Lung microvascular endothelial cell (primary cell): ENCODE measurements at regions not wholly inside any gene's neighbourhood (a gene's known extent, or its start where the extent isn't known, plus 50 kb on each side); places are given as distances from the start of the nearest gene placed in this dataset.

Experiments
- DNase-seq, 2 donors: peaks; one replicate each; pipeline versions ENCODE4 v3.0.0 to v3.0.0-alpha.2; 2010; ENCODE audit warnings: low read depth in 2 of 2

- DNase-seq, result no peak
Observed at GRCh38 chrY:15501181-15501580, 976.9 kb downstream of the NLGN4Y start.

- DNase-seq, result no peak
Observed at GRCh38 chrY:15510288-15510687, 986.0 kb downstream of the NLGN4Y start.

GRCh38 chrY:15510984-15511650 lies 986.8 kb downstream of the NLGN4Y start:
- DNase-seq, result no peak

- DNase-seq, result no peak
Observed at GRCh38 chrY:15535131-15535530, 1010.8 kb downstream of the NLGN4Y start.

GRCh38 chrY:15535784-15536511 lies 1011.6 kb downstream of the NLGN4Y start:
- DNase-seq, result no peak

GRCh38 chrY:15540516-15540915 lies 1016.2 kb downstream of the NLGN4Y start:
- DNase-seq, result no peak

- no peak for DNase-seq
Observed at GRCh38 chrY:15546177-15546754, 1021.9 kb downstream of the NLGN4Y start.

- DNase-seq, result no peak
Observed at GRCh38 chrY:15552074-15552473, 1027.7 kb downstream of the NLGN4Y start.

GRCh38 chrY:15554991-15555390 lies 1030.7 kb downstream of the NLGN4Y start:
- no peak for DNase-seq

- no peak for DNase-seq
Observed at GRCh38 chrY:15559169-15559568, 1034.8 kb downstream of the NLGN4Y start.

GRCh38 chrY:15560840-15561239 lies 1036.5 kb downstream of the NLGN4Y start:
- no peak for DNase-seq

- no peak for DNase-seq
Observed at GRCh38 chrY:15561501-15562289, 1037.4 kb downstream of the NLGN4Y start.

GRCh38 chrY:15577886-15578285 lies 1053.6 kb downstream of the NLGN4Y start:
- DNase-seq, result no peak

GRCh38 chrY:15578761-15579160 lies 1054.4 kb downstream of the NLGN4Y start:
- no peak for DNase-seq

- DNase-seq, result no peak
Observed at GRCh38 chrY:15579245-15579644, 1054.9 kb downstream of the NLGN4Y start.

GRCh38 chrY:15583111-15583510 lies 1058.8 kb downstream of the NLGN4Y start:
- DNase-seq, result no peak

GRCh38 chrY:15592957-15593356 lies 1068.6 kb downstream of the NLGN4Y start:
- DNase-seq, result no peak

GRCh38 chrY:15593476-15594160 lies 1069.3 kb downstream of the NLGN4Y start:
- DNase-seq, result no peak

- no peak for DNase-seq
Observed at GRCh38 chrY:15594179-15594578, 1069.8 kb downstream of the NLGN4Y start.

- DNase-seq, result no peak
Observed at GRCh38 chrY:15600565-15600964, 1076.2 kb downstream of the NLGN4Y start.

GRCh38 chrY:15624370-15624769 lies 1100.0 kb downstream of the NLGN4Y start:
- no peak for DNase-seq

GRCh38 chrY:15624928-15625327 lies 1100.6 kb downstream of the NLGN4Y start:
- no peak for DNase-seq
